HL-60 (cell line): ENCODE measurements at regions not wholly inside any gene's neighbourhood (a gene's known extent, or its start where the extent isn't known, plus 50 kb on each side); places are given as distances from the start of the nearest gene placed in this dataset.

Experiments used
- DNase-seq, 2 experiments: peaks; one replicate each; pipeline ENCODE4 v3.0.0-alpha.2; 2010 to 2020; ENCODE audit warnings: low read depth in 1 of 2, low spot score in 1 of 2
- H3K27ac ChIP-seq: fragments of 250-450 bp; sonication (Bioruptor Pico); replicated peaks from 2 replicates; pipeline ENCODE4 v1.5.1; 2020; ENCODE audit warnings: mild to moderate bottlenecking, moderate library complexity
- H3K27me3 ChIP-seq: fragments of 250-450 bp; sonication (Bioruptor Pico); 2 replicates; pipeline ENCODE4 v1.5.1; 2021; ENCODE audit warnings: mild to moderate bottlenecking, moderate library complexity; ENCODE audit not compliant: insufficient read depth, poor library complexity, severe bottlenecking
- H3K4me3 ChIP-seq: replicated peaks from 2 replicates; pipeline ENCODE4 v1.5.1; 2011; ENCODE audit warnings: mild to moderate bottlenecking, control low read depth, low read length; ENCODE audit not compliant: insufficient read depth
- GABPA ChIP-seq: IDR thresholded peaks from 2 replicates; pipeline ENCODE4 v1.6.1; 2012; ENCODE audit warnings: low read depth
- POLR2AphosphoS5 ChIP-seq: IDR thresholded peaks from 2 replicates; pipeline ENCODE4 v1.6.1; 2012; ENCODE audit warnings: low read depth
- SPI1 ChIP-seq: IDR thresholded peaks from 2 replicates; pipeline ENCODE4 v1.6.1; 2012; ENCODE audit warnings: low read depth, mild to moderate bottlenecking, borderline replicate concordance
- TF ChIP-seq, protein P1 (sequence below): IDR thresholded peaks from 2 replicates; pipeline ENCODE4 v1.6.1; 2012; ENCODE audit warnings: low read depth; ENCODE audit not compliant: insufficient replicate concordance
- TF ChIP-seq, protein P2 (sequence below): IDR thresholded peaks from one replicate; pipeline ENCODE4 v1.5.1; 2011; ENCODE audit warnings: low read length, control low read depth, inconsistent platforms; ENCODE audit not compliant: insufficient read depth

DNA sequence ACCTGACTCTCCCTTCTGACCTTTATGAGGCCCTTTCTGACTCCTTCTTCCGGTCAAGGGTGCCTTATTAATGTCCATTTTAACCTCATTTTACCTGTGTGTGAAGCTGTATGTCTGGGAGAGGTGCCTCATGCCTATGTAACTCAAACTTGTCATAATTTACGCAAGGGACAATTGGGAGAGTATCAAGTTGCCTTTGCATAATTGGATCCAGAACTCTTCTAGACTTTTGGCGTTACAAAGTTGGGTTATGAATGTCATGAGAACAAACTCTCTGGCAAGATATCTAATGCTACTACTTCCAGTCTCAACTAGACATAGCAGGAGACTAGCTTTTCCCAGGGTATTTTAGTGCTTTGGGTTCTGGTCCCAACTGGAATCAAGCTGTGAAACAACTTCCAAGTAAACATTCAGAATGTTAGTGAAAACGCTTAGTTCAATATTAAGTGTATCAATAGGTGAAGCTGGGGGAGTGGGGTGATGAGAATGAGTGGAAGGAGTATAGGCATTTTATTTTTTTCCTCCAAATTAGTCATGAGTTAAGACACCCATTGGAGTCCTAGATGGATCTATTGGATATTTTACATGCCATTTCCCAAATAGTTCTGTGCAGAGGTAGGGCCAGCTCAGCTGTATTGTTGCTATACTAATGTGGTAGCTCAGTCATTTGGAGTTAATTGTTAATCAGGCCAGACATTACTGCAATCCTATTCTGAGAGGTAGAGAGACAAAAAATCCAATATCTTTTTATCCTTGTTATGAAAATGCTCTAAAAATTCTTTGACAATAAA, 159.9 kb downstream of the TFAP2B start:
- DNase-seq, result no peak
- Histone ChIP-seq H3K27ac (no peak overlapping the region), H3K27me3 (no peaks in the 10 kb centered on the region), H3K4me3 (no peak overlapping the region)
- TF ChIP-seq, protein P1, sequence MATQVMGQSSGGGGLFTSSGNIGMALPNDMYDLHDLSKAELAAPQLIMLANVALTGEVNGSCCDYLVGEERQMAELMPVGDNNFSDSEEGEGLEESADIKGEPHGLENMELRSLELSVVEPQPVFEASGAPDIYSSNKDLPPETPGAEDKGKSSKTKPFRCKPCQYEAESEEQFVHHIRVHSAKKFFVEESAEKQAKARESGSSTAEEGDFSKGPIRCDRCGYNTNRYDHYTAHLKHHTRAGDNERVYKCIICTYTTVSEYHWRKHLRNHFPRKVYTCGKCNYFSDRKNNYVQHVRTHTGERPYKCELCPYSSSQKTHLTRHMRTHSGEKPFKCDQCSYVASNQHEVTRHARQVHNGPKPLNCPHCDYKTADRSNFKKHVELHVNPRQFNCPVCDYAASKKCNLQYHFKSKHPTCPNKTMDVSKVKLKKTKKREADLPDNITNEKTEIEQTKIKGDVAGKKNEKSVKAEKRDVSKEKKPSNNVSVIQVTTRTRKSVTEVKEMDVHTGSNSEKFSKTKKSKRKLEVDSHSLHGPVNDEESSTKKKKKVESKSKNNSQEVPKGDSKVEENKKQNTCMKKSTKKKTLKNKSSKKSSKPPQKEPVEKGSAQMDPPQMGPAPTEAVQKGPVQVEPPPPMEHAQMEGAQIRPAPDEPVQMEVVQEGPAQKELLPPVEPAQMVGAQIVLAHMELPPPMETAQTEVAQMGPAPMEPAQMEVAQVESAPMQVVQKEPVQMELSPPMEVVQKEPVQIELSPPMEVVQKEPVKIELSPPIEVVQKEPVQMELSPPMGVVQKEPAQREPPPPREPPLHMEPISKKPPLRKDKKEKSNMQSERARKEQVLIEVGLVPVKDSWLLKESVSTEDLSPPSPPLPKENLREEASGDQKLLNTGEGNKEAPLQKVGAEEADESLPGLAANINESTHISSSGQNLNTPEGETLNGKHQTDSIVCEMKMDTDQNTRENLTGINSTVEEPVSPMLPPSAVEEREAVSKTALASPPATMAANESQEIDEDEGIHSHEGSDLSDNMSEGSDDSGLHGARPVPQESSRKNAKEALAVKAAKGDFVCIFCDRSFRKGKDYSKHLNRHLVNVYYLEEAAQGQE, result no peak
- TF ChIP-seq GABPA, result no peak
- no peak for TF ChIP-seq POLR2AphosphoS5
- TF ChIP-seq, protein P2, sequence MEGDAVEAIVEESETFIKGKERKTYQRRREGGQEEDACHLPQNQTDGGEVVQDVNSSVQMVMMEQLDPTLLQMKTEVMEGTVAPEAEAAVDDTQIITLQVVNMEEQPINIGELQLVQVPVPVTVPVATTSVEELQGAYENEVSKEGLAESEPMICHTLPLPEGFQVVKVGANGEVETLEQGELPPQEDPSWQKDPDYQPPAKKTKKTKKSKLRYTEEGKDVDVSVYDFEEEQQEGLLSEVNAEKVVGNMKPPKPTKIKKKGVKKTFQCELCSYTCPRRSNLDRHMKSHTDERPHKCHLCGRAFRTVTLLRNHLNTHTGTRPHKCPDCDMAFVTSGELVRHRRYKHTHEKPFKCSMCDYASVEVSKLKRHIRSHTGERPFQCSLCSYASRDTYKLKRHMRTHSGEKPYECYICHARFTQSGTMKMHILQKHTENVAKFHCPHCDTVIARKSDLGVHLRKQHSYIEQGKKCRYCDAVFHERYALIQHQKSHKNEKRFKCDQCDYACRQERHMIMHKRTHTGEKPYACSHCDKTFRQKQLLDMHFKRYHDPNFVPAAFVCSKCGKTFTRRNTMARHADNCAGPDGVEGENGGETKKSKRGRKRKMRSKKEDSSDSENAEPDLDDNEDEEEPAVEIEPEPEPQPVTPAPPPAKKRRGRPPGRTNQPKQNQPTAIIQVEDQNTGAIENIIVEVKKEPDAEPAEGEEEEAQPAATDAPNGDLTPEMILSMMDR, result no peak
- no peak for TF ChIP-seq SPI1

DNA sequence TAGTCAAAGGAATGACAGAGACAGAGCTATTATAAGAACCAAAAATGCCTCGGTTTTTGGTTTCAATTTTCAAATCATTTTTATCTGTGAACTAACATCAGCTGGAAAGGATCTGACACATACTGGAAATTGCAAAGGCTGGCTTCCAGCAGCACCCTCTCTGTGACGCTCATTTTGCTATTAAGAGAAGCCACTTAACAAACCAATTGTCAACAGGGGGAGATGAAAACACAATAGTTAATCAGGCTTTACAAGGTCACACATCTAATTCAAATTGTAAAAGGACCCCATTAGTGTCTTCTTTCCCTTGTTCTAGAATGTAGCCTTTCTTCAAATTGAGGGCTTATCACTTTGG, 160.5 kb downstream of the TFAP2B start:
- no peak for DNase-seq

DNA sequence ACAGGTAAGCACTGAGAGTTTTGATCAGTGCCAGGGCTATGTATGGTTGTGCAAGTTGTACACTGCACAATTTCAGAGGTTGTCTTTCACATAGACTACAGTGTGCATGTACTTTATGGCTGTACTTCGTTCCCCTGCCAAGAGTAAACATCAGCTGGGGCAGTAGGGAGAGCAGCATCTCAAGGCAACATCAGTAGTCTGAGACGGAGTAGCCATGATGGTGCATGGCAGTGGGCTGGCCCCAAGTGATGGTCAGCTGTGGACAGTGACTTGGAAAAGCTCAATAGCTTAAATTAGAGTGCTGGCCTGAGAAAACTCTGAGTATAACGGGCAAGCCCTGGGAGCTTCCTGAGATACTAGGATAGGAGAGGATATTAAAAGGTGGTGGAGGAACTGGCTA, 165.5 kb downstream of the TFAP2B start:
- TF ChIP-seq, protein P1, result no peak
- Histone ChIP-seq H3K27me3 (no peaks in the 10 kb centered on the region), H3K4me3 (no peak overlapping the region), H3K27ac (no peak overlapping the region)
- DNase-seq, result no peak

More for the DNA sequence above, 160.5 kb downstream of the TFAP2B start:
- TF ChIP-seq GABPA (no peak), POLR2AphosphoS5 (no peak), SPI1 (no peak)
- TF ChIP-seq, protein P2, result no peak
- TF ChIP-seq, protein P1, result no peak
- H3K27me3 ChIP-seq, result no peaks in the 10 kb centered on the region
- no peak overlapping the region for H3K27ac ChIP-seq
- no peak overlapping the region for H3K4me3 ChIP-seq

DNA sequence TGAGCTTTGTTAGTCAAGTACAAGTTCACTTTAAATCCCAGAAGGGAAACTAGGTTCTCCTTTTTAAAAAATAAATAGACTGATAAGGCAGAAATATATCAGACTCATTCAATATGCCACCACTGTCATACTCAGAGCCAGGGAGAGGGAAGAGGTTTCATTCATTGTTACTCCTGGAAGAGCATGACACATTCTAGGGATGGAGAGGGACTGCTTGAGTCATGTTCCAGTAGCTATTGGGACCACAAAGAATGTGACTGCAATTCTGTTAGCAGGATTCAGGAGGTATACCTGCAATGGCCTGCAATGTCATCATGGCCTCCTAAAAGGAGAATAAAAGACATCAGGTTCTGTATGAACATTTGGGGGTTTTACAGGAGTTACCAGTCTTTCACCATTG, 167.6 kb downstream of the TFAP2B start:
- no peak overlapping the region for H3K27ac ChIP-seq
- H3K27me3 ChIP-seq, result no peaks in the 10 kb centered on the region
- DNase-seq, result no peak
- no peak for TF ChIP-seq POLR2AphosphoS5
- TF ChIP-seq, protein P1, result no peak
- TF ChIP-seq, protein P2, result no peak
- TF ChIP-seq GABPA, result no peak
- no peak for TF ChIP-seq SPI1
- H3K4me3 ChIP-seq, result no peak overlapping the region
